ENCODE measurements at regions not wholly inside any gene's neighbourhood (a gene's known extent, or its start where the extent isn't known, plus 50 kb on each side); places are given as distances from the start of the nearest gene placed in this dataset.

- DNase-seq (ENCODE audit: low read depth in 1 of 2, low spot score in 1 of 2), result no peak
- TF ChIP-seq SPI1 (IDR thresholded peaks at IDR 0.05; ENCODE audit: borderline replicate concordance, low read depth) (peak; percentile 72), GABPA (IDR thresholded peaks at IDR 0.05; ENCODE audit: low read depth) (no peak)
- Histone ChIP-seq H3K27ac (replicated peaks) (no peak overlapping the region), H3K27me3 (ENCODE audit: insufficient read depth, poor library complexity, severe bottlenecking) (no peaks in the 10 kb centered on the region), H3K4me3 (replicated peaks; ENCODE audit: insufficient read depth, low read length) (no peak overlapping the region)
Observed at GRCh38 chr4:116391020-116391419, 694.4 kb downstream of the TRAM1L1 start.

GRCh38 chr4:116389139-116389538 is 696.2 kb downstream of the TRAM1L1 start:
- no peak for DNase-seq (ENCODE audit: low read depth in 1 of 2, low spot score in 1 of 2)
- Histone ChIP-seq H3K27me3 (ENCODE audit: insufficient read depth, poor library complexity, severe bottlenecking) (no peaks in the 10 kb centered on the region), H3K27ac (replicated peaks) (no peak overlapping the region), H3K4me3 (replicated peaks; ENCODE audit: insufficient read depth, low read length) (no peak overlapping the region)
- TF ChIP-seq POLR2AphosphoS5 (IDR thresholded peaks at IDR 0.05; ENCODE audit: low read depth) (no peak), SPI1 (IDR thresholded peaks at IDR 0.05; ENCODE audit: borderline replicate concordance, low read depth) (no peak), GABPA (IDR thresholded peaks at IDR 0.05; ENCODE audit: low read depth) (no peak), CTCF (IDR thresholded peaks at IDR 0.05; ENCODE audit: insufficient read depth, low read length) (no peak), REST (IDR thresholded peaks at IDR 0.05; ENCODE audit: insufficient replicate concordance, low read depth) (no peak)

GRCh38 chr4:116387937-116388474 is 697.4 kb downstream of the TRAM1L1 start:
- Histone ChIP-seq H3K27ac (replicated peaks) (no peak overlapping the region), H3K27me3 (ENCODE audit: insufficient read depth, poor library complexity, severe bottlenecking) (no peaks in the 10 kb centered on the region), H3K4me3 (replicated peaks; ENCODE audit: insufficient read depth, low read length) (no peak overlapping the region)
- no peak for TF ChIP-seq REST (IDR thresholded peaks at IDR 0.05; ENCODE audit: insufficient replicate concordance, low read depth)
- TF ChIP-seq POLR2AphosphoS5 (IDR thresholded peaks at IDR 0.05; ENCODE audit: low read depth), result no peak
- no peak for TF ChIP-seq CTCF (IDR thresholded peaks at IDR 0.05; ENCODE audit: insufficient read depth, low read length)
- TF ChIP-seq GABPA (IDR thresholded peaks at IDR 0.05; ENCODE audit: low read depth), result no peak
- no peak for TF ChIP-seq SPI1 (IDR thresholded peaks at IDR 0.05; ENCODE audit: borderline replicate concordance, low read depth)
- no peak for DNase-seq (ENCODE audit: low read depth in 1 of 2, low spot score in 1 of 2)

- no peak for DNase-seq (ENCODE audit: low read depth in 1 of 2, low spot score in 1 of 2)
- TF ChIP-seq SPI1 (IDR thresholded peaks at IDR 0.05; ENCODE audit: borderline replicate concordance, low read depth) (no peak), REST (IDR thresholded peaks at IDR 0.05; ENCODE audit: insufficient replicate concordance, low read depth) (no peak), POLR2AphosphoS5 (IDR thresholded peaks at IDR 0.05; ENCODE audit: low read depth) (no peak), CTCF (IDR thresholded peaks at IDR 0.05; ENCODE audit: insufficient read depth, low read length) (no peak)
- H3K27ac ChIP-seq (replicated peaks), result no peak overlapping the region
- H3K27me3 ChIP-seq (ENCODE audit: insufficient read depth, poor library complexity, severe bottlenecking), result no peaks in the 10 kb centered on the region
- no peak overlapping the region for H3K4me3 ChIP-seq (replicated peaks; ENCODE audit: insufficient read depth, low read length)
Observed at GRCh38 chr4:116386856-116387255, 698.5 kb downstream of the TRAM1L1 start.

All from HL-60 (cell line).